22Rv1 (cell line): ENCODE measurements at regions not wholly inside any gene's neighbourhood (a gene's known extent, or its start where the extent isn't known, plus 50 kb on each side); places are given as distances from the start of the nearest gene placed in this dataset.

ENCODE experiments used
- H3K27ac ChIP-seq: fragments of 450-650 bp; 2 replicates; pipeline ENCODE4 v1.5.1; 2017
- ZFX ChIP-seq: fragments of 450-650 bp; IDR thresholded peaks from 2 replicates; pipeline ENCODE4 v1.6.1; 2017; ENCODE audit warnings: antibody characterized with exemption, borderline replicate concordance
- TF ChIP-seq, protein P1 (sequence below): fragments of 450-650 bp; IDR thresholded peaks from 2 replicates; pipeline ENCODE4 v1.5.1; 2017; ENCODE audit warnings: mild to moderate bottlenecking

DNA sequence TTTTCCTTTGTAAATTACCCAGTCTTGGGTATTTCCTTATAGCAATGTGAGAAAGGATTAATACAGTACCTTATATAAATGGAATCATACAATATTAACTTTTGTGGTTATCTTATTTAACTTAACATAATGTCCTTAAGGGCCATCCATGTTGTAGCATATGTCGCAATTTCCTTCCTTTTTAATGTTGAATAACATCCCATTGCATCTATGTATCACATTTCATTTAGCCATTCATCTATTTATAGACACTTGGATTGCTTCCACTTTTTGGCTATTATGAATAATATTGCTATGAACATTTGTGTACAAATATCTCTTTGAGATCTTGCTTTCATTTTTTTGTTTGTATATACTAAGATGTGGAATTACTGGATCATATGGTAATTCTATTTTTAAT, 342.2 kb downstream of the PDCD6IP start:
- TF ChIP-seq, protein P1, sequence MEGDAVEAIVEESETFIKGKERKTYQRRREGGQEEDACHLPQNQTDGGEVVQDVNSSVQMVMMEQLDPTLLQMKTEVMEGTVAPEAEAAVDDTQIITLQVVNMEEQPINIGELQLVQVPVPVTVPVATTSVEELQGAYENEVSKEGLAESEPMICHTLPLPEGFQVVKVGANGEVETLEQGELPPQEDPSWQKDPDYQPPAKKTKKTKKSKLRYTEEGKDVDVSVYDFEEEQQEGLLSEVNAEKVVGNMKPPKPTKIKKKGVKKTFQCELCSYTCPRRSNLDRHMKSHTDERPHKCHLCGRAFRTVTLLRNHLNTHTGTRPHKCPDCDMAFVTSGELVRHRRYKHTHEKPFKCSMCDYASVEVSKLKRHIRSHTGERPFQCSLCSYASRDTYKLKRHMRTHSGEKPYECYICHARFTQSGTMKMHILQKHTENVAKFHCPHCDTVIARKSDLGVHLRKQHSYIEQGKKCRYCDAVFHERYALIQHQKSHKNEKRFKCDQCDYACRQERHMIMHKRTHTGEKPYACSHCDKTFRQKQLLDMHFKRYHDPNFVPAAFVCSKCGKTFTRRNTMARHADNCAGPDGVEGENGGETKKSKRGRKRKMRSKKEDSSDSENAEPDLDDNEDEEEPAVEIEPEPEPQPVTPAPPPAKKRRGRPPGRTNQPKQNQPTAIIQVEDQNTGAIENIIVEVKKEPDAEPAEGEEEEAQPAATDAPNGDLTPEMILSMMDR: no peak
- no peak for TF ChIP-seq ZFX

DNA sequence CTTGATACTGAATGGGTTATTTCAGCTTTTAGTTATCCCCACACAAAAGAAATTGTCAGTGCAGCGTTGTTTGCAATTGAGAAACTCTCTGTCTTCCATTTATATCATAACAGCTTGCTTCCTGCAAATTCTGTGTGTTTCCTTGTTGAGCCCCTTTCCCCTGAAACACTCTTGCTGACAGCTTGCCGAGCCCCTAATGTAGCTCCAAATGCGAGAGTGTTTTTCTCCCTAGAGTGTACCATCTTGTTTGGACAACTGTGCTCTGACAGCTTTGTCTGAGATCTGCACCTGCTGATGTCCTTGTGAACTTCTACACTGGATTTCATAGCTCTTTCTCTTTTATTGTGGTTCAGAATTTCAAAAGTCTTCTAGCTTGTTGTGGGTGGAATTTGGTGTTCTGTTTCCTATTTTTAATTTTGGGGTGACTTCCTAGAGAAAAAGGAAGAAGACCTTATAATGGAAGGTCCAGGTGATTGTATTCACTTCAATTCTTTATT, 343.5 kb downstream of the PDCD6IP start:
- no peak overlapping the region for H3K27ac ChIP-seq
- TF ChIP-seq, protein P1: no peak
- no peak for TF ChIP-seq ZFX

More for the DNA sequence above, 342.2 kb downstream of the PDCD6IP start:
- H3K27ac ChIP-seq: no peak overlapping the region

- TF ChIP-seq ZFX: no peak
- TF ChIP-seq, protein P1: no peak
- no peak overlapping the region for H3K27ac ChIP-seq
These were observed 347.4 kb downstream of the PDCD6IP start for GRCh38 chr3:34145796-34146195.

- no peak overlapping the region for H3K27ac ChIP-seq
- no peak for TF ChIP-seq ZFX
- TF ChIP-seq, protein P1: no peak
These were observed 348.2 kb downstream of the PDCD6IP start for GRCh38 chr3:34146596-34146995.

- H3K27ac ChIP-seq: no peak overlapping the region
- no peak for TF ChIP-seq ZFX
- TF ChIP-seq, protein P1: no peak
These were observed 352.6 kb downstream of the PDCD6IP start for GRCh38 chr3:34150992-34151391.

DNA sequence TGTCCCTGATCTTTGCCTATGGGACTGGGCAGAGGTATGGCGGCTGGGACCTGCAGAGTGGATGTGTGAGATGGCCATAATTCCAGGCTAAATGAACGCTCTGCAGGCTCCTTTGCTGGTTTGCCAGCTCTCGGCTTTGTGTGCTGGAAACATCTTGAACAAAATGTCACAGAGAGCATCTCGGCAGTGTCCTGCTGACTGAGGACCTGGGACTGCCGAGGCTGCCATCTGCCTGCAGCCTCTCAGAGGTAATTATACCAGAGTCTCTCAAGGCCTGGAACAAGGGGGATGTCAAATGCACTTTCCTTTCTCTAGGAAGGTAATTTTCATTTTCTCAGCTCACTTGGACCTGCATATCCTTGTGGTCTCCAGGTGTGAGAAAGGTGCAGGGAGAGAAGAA, 354.2 kb downstream of the PDCD6IP start:
- no peak overlapping the region for H3K27ac ChIP-seq
- TF ChIP-seq ZFX: no peak
- TF ChIP-seq, protein P1: no peak

DNA sequence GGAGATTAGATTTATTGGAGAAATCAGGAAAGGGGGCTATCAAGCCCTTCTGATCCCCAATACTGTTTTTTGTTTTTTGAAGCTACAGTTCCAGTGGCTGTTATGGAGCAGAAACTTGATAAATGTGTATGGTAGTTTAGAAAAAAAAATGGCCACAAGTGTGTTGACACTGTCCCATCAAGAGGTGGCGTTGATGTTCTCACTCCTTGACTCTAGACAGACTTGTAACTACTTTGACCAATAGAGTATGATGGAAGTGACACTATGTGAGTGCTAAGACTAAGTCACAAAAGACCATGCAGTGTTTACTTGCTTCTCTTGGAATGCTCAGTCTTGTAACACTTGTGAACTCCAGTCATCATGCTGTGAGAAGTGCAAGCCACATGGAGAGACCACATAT, 356.7 kb downstream of the PDCD6IP start:
- no peak overlapping the region for H3K27ac ChIP-seq
- TF ChIP-seq, protein P1: no peak
- TF ChIP-seq ZFX: no peak
